ENCODE measurements at regions not wholly inside any gene's neighbourhood (a gene's known extent, or its start where the extent isn't known, plus 50 kb on each side); places are given as distances from the start of the nearest gene placed in this dataset.

DNA sequence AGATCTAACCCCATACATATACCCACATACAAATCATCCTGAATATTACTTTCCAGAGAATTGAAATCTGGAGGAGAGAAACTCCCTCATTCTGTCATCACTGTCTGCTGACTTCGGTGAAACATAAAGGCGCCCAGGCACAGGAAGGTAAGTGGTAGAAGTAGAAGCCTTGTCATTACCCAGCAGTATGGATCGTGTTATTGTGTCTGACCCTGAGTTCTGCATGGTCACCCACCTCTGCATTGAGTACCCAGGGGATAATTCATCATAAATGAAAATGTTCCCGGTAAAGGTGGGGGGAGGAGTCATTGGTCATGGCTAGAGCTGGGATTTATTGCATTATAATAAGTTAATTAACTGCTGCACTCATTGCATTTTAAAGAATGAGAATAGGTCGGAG is 342.6 kb upstream of the PKN2 start:
- no peak for DNase-seq

DNA sequence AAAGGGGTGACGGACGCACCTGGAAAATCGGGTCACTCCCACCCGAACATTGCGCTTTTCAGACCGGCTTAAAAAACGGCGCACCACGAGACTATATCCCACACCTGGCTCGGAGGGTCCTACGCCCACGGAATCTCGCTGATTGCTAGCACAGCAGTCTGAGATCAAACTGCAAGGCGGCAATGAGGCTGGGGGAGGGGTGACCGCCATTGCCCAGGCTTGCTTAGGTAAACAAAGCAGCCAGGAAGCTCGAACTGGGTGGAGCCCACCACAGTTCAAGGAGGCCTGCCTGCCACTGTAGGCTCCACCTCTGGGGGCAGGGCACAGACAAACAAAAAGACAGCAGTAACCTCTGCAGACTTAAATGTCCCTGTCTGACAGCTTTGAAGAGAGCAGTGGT is 342.0 kb upstream of the PKN2 start:
- peak; percentile 4 for DNase-seq

DNA sequence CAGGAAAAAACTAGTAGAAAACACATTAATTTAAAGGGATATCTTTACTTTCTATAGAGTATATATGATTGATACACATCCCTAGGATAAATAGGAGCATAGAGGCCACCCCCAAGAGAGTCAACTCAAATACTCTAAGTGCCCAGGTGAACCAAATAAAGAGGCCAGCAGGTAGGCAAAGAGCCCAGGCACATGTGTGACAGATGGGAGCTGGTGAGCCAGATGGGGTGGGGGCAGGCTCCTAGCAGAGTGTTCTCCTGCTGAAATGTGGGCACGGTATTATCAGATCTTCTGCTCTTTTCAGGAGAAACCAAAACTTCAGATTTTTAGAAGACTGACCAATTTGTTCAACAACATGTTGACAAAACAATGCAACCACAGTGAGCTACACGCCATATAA is 333.4 kb upstream of the PKN2 start:
- DNase-seq: no peak

DNA sequence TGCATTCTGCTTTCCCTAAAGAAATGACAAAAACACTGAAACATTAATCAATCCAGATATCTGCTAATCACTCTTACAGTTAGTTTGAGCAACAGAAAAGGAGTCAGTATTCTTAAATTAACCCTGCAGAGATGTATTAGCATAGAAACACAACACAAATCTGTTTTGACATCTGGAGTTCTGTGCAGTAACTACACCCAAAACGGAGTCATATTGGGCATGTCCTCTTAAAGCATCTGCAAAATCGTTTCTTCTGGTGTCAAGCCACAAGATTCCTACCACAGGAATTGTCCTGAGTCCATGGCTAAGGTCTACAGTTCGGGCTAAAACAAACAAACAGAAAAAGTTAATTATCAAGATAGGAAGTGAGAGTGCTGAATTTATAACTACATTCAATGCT is 332.1 kb upstream of the PKN2 start:
- DNase-seq: no peak

DNA sequence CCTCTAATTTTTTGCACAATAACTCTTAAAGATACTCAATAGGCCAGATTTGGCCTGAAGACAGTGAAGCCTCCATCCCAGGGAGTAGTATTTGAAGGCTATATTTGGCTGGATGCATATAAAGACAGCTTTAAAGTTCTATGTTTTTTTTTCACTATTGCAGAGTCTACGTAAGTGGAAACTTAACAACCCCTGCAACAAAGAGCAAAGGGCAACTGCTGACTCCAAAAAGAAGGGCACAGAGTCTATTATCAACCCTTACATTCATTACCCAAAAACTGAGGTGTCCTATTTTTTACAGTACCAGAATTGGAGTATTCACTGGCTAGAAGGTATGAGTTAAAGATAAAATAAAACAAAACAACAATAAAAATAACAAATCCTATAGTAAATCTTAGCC is 329.8 kb upstream of the PKN2 start:
- no peak for DNase-seq

DNA sequence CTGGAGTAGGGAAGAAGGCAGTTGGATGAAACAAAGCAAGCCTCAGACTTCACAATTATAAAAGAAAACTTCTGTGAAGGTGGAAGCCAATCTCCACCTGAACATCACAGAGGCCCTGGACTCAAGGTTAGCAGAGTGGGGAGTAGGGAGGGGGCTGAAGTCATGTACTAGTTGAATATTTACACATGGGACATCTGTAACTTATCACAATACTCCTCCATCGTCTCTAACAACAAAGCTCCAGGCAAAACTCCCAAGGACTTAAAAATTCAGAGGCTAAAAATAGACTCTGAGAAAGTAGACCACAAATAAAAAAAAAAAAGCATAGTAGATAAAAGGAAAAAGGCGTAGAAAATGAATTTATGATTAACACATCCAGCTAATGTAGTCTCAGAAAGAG is 326.3 kb upstream of the PKN2 start:
- DNase-seq: no peak

DNA sequence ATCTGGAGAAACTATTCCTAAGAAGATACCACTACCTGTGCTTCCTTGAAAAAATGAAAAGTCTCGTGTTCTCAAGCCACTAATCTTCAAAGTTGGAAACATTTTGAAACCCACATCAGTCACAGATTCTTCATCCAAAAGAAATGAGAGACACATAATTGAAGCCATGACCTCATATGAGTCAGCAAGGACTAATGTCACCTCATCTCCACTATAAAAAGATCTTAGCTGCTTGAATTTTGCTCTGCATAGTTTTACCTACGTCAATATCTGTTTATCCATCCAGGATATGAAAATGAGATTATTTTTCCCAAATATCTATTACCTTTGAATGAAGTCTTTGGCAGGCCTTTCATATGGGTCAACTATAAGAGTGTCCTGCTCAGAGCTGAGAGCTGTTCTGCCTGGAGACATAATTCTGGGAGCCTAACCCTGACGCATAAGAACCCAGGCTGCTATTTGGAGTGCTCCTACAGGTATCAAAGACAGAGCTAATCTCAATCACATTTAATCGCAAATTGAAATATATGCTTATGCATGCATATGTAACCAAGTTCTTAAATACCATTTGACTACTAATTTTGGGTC is 312.5 kb upstream of the PKN2 start:
- no peak for DNase-seq

DNA sequence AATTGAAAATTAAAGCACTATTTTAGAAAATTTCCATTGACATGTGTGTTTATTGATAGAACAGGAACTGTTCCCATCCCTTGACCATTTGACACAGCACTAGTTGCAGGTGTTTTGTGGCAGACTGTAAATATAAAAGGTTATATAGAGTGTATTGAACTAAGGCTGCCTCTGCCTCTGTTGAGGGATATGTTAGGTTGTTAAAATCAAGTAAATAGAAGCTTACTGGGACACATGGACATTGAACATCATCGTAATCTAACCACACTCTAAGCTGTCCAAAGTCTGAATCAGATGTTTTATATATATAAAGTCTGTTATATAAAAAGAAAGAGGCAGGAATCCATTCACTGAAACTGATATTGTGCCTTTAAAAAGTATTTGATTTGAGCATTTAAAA is 308.1 kb upstream of the PKN2 start:
- DNase-seq: no peak

DNA sequence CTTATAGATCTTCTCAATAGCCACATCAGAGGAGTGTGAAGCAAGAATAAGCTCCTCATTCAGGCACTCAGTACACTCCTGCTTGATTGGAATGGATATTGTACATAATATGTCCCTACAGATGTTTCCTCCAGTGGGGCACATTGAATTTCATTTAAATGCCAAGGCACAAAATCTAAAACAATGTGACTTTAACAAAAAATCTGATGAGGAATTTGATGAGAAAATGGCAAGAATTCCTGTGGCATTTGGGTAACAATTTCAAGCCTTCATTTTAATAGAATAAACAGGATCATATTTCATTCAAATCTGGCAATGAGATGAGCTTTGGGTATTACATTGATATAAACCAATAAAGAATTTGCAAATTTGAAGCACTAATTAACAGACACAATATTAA is 307.7 kb upstream of the PKN2 start:
- DNase-seq: no peak

DNA sequence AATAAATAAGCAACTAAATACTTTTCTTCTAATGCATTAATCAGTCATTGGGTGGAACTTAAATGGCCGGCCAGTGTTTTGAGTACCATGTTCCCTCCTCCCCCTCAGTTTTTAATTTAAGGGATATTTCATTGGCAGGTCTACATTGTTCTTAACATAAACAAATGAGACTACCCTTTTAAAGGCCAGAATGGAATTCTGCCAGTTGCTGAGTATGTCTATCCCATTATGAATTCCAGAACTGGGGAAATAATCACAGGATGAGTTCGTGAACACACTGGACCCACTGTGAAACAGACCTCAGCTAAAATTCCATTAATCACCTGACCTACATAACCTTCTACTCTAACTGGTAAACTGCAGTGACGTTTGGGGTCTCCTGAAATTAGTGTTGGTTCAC is 305.5 kb upstream of the PKN2 start:
- DNase-seq: no peak

DNA sequence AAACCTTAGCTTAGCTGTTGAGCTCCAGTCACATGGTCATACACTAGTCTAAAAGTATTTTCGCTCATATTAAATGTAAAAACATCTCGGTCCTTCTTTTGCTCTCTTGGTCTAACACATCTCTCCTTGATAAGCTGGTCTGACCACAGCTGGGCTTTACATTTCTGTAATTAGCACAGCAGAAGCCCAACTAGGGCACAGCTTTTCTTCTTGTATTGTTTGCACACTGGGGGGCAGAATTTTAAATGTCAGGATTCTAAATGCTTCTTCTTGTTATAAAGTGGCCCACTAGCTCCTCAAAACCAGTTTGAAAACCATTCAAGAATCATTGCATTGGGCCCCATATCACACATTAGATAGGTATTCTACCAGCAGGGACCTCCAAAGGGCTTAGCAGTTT is 289.1 kb upstream of the PKN2 start:
- no peak for DNase-seq

DNA sequence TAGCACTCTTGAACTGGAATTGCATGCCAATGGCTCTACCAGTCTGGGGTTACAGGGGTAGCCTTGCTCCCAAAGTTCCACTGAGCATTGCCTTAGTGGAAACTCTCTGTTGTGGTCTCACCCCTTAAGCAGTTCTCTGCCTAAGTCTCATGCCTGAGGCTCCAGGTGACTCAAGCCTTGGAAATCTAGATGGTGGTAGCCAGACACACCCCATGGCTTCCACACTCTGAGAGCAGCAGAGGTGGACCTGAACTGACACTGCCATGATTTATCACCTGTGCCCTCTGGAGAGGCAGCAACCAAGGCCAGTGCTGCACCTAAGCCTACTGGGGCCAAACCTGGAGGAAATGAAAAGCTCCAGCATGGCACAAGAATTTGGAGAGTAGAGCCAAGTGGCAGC is 285.7 kb upstream of the PKN2 start:
- DNase-seq: no peak

DNA sequence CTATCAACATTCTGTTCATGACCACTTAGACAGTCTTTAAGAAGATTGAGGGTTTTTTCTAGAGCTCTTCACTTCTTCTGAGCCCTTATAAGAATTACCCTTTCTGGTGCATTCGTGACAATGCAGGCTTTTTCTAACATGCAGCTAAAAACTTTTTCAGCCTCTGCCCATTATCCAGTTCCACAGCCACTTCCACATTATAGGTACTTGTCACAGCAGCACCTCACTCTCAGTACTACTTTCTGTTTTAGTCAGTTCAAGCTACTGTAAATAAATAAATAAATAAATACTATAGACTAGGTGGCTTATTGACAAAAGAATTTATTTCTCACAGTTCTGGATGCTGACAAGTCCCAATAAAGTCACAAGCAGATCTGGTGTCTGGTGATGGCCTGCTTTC is 284.4 kb upstream of the PKN2 start:
- DNase-seq: no peak

DNA sequence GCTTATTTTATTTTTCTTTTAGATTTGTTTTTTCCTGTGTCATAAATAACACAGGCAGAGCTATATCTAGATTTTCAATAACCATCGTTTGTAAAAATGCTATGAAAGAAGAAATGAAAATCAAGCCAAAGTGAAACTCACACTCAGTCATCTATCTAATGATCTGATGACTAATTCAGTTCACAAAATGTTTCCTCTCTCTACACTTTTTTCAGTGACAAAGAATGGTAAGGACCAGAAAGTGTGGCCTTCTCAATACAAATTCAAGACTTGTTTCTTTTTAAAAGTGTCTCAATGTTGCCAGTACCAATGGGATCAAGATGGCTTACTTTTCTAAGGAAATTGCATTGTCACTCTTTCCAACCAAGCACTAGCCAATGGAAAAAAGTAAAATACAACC is 282.8 kb upstream of the PKN2 start:
- no peak for DNase-seq

DNA sequence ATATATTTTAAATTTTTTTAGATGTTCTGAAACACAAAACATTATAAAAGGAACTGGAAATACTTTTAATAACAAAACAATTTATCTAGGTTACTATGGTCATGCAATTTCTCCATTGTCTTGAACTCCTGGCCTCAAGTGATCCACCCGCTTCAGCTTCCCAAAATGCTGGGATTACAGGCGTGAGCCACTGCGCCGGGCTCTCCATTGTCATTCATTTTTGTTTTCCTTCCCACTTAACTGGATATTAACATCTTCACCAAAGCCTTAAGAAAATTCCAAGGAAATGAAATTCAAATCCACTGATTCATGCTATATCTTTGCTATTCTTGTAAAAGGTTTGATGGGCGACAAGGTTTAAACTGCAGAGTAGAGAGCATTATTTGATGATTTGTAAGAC is 279.5 kb upstream of the PKN2 start:
- DNase-seq: no peak

DNA sequence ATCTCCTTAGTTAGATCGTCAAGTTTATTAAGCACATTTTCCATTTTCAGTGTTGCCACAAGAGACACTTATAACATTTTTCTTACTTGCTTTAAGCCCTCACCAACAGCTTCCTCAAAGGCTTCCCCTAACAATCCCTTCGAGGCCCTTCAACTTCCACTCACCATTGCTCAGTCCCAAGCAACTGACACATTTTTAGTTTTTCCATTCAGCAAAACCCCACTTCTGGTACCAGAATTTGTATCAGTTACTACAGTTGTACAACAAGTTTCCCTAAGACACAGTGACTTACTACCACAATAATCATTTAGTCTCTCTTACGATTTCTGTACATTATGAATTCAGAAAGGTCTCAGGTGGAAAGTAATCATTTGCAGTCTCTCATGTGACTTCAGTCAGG is 276.8 kb upstream of the PKN2 start:
- no peak for DNase-seq

DNA sequence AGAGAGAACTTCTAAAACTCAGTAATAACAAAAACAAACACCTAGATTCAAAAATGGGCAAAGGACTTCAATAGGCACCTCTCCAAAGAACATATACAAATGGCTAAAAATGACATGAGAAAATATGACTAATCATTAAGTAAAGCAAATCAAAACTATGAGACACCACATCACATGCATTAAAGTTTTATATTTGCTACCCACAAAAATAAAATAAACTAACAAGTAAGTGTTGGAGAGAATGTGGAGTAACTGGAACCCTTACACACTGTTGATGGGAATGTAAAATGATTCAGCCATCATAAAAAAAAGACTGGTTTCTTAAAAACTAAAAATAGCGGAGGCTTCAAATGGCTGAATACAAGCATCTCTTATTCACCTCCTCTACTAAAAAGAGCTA is 262.1 kb upstream of the PKN2 start:
- DNase-seq: no peak

DNA sequence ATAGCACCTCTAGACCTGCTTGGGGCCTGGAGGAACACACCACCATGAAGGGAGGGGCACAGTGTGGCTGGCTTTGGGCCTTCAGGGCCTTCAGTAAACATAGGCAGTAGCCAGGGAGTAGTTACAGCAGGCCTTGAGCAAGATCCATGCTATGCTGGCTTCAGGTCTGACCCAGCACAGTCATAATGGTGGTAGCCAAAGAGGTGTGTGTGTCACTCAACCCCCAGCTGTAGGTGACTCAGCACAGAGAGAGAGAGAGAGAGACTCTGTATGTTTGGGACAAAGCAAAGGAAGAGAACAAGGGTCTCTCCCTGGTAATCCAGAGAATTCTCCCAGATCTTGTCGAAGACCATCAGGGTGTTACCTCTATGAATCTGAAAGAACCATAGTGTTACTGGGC is 250.5 kb upstream of the PKN2 start:
- DNase-seq: no peak

DNA sequence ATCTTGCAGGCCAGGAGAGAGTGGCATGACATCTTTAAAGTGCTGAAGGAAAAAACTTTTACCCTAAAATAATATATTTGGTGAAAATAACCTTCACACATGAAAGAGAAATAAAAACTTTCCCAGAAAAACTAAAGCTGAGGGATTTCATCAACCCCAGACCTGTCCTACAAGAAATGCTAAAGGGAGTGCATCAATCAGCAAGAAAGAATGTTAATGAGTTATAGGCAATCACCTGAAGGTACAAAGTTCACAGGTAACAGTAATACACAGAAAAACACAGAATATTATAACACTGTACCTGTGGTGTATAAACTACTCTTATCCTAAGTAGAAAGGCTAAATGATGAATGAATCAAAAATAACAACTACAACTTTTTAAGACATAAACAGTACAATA is 249.2 kb upstream of the PKN2 start:
- no peak for DNase-seq

DNA sequence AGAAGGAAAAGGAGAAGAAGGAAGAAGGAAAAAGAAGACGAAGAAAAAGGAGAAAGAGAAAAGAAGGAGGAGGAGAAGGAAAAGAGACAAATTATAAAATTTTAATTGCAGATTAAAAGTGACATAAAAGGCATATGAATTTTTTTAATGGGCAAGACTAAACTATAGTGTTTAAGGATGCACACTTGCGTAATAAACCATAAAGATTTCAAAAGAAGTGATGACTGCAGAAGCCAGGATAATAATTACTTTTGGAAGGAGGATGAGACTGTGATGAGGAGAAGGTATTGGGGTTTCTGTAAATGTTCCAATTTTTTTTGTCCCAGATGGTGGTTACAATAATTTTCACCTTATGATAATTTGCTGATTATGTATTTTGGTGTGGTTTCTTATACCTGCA is 243.1 kb upstream of the PKN2 start:
- no peak for DNase-seq

DNA sequence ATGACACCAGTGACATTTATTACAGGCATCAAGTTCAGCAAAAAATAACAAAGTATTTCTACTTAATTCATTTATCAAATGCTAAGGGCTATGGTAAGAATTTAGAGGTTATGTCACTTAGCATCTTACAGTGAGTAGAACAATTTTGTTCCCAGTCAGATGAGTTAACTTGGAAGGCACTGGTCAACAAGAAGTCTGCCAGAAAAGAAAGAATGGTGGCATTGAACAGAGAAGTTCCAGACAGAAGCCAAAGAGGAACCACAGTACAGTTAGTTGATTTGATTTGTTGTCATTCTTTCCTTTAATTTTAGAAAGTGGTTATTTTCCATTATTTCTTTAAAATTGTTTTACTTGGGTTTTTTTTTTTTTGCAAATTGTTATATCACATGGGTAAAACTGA is 232.2 kb upstream of the PKN2 start:
- DNase-seq: no peak

DNA sequence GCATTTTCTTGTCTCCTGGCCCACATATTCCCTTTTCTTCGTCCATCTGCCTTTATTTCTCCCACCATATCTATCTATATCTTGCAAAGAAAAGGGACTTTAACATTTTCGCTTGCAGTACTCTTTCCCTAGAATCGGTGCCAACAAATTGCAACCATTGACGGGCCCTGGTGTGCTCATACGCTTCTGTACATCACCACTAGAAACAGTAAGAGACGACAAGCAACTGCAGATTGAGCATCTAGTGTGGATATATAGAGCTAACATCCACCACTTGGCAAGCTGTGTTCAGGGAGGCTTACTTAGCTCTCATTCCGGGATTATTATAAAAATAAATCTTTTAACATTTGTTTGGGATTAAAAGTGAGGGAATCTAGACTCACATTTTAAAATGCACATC is 230.8 kb upstream of the PKN2 start:
- DNase-seq: no peak

DNA sequence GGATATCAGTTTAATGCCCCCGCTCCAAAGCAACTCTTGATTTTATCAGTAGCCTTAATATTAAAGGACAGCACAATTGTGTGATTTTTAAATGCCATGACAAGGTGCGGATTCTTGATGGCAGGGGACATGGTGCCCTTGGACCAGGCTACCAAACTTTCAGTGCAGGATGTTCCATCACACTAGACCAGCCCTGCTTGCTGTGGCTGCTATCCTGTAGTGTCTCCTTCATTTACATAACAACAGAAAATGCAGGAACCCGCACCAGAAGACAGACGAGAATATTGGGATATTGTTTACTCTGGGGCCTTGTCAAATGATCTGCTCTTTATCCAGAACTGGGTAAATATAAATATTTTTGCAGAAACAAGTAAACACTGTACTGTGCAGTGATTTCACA is 229.3 kb upstream of the PKN2 start:
- no peak for DNase-seq

DNA sequence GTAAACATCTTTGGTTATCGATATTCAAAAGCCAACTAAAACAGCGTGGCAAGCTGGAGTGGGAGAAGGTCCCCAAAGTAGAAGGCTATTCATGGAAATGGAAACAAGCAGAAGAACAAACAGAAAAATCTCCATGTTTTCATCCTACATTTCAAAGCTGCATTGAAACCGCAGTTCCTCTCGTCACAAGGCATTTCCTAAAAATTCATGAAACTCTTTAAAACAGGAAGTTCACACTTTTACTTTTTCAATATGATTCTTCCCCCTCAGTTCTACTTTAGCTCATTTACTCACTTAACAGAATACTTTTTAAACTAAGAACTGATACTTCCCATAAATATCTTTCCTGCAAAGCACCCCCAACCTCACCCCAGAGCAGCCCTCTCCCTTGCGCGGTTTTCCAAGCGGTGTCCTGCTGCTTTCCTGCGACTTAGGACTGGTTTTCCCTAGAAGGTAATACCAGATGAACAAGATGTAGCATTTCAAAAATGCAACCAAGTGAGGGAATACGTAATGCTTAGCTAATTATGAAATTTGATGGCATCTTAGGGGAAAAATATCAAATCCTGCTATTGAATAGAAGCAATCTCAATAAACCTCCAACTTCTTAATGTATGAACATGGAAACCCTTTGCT is 228.3 kb upstream of the PKN2 start:
- no peak for DNase-seq

DNA sequence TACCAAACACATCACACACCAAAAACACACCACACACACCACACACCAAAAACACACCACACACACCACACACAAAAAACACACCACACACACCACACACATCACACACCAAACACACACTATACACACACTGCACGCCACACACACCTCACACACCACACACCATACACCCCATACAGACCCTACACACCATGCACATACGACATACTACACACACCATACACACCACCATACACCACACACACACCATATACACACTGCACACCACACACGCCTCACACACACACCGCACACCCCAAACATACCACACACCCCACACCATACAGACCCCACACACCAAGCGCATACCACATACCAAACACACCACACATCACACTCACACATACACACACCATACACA is 226.9 kb upstream of the PKN2 start:
- DNase-seq: no peak

DNA sequence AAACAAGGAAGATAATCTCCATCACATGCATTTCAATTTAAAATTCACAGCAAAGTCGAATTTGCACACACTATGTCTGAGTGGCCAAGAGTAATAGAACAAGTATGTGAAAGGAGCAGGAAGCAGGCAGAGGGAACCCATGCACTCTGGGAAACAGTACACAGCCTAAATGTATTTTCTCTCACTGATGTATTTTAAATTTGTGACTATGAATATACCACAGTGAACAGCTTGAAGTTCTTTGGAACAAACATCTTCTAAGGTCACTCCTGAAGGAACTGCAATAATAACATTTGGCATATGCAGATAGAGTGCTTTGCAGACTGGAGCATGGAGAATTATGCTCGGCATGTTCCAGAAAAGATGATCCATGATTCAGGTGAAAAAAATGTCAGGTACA is 223.1 kb upstream of the PKN2 start:
- DNase-seq: no peak
